Stimulated activated CD4-positive, alpha-beta T cell treated with anti-CD3 and anti-CD28 coated beads, Interleukin-2, amount 100 ng/mL, for 48 hours (primary cell): ENCODE measurements at regions not wholly inside any gene's neighbourhood (a gene's known extent, or its start where the extent isn't known, plus 50 kb on each side); places are given as distances from the start of the nearest gene placed in this dataset.

Experiments
- DNase-seq, 2 donors: peaks; one replicate each; pipeline ENCODE4 v3.0.0-alpha.2; 2020

DNA sequence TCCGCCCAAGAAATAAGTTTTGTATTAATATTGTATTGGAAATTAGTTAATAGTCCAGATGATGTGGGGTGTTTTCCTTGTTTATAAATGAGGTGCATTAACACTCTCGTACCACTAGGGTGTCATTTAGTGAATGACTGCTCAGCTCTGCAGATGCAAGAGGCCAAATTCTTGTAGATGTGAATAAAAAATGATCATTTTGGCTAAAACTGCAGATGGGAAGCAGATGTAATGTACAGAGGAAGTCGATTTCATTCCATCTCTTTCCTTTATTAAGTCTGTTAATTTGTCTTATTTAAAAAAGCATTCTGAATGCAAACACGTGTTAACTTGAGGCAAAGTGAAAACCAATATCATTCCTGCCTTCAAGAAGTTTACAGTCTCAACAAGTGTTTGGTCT, 108.1 kb downstream of the DHX15 start:
- no peak for DNase-seq

DNA sequence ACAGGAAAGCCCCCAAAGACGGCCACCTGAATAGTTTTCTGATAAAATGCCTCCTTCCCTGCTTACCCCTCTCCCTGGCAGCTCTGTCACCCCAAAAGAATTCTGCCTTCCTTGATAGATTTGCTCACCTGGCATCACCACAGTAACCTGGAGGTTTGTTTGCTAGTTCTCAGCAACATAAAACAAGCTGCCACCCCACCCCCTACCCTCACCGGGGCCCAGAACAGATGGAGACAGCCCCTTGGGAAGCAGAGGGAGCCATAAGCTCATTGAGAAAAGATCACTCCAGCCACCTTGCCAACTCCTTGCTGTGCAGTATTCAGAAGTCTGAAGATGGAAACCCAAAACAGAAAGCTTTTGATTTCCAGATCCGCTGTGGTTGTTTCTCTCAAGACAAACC, 108.6 kb downstream of the DHX15 start:
- DNase-seq, result no peak

DNA sequence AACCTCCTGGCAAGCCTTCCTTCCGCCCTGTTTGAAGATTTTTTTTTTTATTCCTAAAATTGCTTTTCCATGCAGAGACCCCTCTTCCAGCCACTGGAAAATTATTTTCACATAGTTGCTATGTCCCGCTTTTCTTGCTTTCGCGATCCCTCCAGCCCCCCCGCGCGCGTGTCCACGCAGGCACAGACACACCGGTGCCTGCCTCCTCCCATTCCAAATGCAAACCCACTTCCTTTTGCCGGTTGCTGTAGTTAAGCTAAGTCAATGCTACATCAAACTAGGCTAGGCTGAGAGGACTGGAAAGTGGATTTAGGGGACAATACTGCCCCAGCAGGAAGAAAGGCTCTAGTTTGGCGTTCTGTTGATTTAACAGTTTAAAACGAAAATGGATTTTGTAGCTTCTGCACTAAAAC, 111.0 kb downstream of the DHX15 start:
- no peak for DNase-seq

DNA sequence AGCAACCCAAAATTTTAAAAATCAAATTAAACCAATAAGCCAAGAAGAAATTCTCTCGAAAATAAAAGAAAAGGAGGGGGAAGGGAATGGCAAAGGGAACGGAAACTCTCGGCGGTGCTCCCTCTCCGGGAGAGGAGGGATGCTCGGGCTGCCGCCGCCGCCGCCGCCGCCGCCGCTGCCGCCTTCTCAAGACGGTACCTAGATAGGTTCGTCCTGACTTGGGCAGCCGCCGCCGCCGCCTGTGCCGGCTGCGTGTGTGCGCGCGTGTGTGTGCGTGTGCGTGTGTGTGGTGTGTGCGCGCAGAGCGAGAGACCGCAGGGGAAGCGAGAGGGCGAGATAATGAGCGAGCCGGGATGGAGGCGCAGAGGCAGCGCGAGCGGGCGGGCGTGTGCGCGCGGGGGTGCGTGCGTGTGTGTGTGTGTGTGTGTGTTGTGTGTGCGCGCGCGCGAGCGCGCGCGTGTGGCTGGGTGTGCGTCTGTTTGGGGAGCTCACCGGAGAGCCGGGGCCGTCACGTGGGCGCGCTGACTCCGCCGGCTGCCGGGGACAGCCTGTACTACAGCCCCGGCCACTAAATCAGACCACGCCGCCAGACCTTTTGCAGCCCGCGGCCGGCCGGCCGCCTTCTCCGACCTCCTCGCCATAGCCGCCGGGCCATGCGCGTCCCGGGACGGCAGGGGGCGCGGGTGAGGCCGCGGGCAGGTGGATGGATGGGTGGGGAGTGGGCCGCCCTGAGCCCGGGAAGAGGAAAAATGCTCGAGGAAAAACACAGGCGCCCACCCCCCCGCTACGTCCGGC, 111.6 kb downstream of the DHX15 start:
- peak; percentile 37 for DNase-seq

DNA sequence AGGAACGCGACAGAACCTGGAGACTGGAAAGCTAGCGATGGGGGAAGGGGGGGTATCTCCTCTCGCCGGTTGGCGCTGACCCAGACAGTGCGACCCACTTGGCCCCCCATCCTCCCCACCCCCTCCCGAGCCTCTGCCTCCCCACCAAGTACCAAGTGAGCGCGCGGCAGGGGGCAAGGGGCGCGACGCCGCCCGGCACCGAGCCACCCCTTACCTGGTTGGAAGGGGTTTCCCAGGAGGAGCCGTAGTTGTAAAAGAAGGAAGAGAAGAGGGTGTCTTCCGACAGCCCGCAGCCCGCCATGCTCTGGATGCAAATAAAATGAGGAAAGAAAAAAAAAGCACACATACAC, 112.2 kb downstream of the DHX15 start:
- no peak for DNase-seq

DNA sequence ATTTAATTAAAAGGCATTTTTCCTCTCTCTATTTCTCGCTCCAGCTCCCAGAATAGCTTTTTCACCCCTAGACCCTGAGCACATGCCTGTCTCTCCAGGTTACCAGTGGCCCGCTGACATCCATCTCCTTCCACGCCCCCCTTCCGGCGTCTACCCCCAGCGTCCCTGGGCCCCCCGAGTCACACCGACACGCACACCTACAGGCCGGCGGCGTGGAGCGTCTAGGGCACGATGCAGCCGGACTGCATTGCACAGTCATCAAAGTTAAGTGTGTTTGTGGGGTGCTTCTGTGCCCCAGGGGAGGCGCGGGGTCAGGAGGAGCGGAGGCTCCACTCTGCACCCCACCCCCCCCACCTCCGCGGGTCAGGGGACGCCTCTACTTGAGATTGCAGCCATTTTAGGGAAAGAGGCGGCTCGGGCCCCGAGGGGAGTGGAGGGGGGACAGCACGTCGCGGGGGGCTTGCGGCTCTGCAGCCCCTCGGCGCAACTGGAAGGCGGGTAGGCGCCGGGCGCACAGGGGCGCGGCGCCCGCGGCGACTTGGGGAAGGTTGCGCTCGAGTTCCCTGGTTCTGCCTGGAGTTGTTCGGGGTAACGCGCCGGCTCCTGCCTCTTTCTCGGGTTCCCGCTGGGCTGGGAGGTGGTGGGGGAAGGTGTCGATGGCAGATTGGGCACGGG, 112.7 kb downstream of the DHX15 start:
- no peak for DNase-seq

DNA sequence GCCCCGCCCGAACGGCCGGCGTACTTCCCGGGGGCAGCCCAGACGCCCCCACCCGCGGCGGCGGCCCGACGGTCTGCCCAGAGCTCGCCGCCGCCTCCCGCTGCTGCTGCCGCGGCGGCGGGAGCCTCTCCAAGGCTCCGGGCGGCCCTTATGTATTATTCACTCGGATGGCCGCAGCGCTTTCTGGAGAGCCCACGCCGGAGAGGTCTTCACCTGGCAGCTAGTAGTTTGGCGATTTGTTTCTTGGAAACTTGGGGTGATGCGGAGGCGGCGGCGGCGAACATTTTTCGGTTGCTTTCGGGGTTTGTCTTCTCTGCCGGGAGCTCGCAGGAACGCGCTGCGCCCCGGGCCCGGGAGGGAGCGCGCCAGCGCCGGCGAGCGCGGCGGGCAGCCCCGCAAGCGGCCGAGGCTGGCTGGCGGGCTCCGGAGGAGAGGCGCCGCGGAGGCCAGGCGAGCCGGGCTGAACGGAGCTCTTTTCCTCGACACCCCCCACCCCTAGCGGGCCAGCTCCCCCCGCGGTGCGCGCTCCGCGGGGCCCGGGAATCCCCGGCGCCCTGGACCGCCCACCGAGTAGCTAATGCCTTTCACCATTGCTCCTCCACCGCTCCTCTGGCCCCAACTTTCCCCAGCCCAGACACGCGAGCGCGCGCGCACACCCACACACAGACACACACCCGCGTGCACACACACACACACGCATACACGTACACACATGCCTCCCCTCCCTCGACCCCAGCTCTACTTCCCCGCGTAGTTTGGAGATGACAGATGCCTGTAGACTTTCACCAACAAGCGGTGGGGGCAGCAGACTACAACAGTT, 113.5 kb downstream of the DHX15 start:
- peak in 1 of 2 donors; percentile 11 for DNase-seq

DNA sequence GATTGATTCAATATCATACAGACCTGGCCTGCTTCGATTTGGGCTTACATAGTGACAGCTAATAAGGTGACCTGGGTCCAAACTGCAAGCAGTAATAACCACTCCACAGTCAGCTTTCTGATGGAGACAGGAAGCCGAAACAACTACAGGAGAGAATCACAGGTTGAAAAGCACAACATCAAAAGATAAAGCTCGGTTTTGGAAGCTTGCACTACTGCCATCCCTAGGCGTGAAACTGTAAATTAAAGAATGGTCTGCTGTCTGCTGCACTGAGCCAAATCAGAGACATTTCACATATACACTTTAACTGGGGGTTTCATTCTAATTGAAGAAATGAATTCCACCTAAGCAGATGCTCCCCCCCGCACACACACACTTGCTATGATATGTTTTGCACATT, 116.3 kb downstream of the DHX15 start:
- no peak for DNase-seq

DNA sequence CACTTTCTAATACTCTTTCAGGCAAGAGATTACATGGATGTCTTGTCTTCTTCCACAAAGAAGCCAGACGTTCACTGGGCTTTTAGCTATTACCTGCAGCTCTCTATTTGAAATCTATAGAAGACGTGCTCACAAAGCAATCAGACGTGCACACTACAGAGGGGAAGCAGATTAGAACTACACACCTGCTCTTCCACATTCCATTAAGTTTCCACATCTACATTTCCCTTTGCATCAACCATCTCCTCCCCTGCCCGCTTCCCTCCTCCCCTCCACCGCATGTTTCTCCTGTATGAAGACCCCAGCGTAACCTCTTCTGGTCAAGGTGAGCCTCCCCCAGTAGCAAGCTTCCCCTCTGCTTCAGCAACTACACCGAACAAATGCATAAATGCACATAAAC, 119.8 kb downstream of the DHX15 start:
- no peak for DNase-seq

DNA sequence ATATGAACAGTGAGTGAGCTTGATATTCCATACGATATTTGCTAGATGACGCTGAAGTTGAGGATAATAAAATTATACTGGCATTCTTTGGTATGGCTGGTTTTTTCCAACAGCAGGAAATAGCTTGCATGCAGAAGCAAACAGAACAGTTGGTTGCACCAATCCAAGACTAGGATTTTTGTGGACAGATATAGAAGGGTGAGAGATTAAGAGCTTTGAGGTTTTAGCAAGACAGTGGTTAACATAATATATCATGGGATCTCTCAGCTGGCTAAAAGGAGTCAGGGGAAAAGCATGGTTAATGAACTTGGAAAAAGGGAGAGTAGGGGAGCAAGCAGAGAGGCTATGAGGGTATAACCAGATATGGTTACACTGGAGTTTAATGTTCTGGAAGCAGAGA, 127.9 kb downstream of the DHX15 start:
- DNase-seq, result no peak

DNA sequence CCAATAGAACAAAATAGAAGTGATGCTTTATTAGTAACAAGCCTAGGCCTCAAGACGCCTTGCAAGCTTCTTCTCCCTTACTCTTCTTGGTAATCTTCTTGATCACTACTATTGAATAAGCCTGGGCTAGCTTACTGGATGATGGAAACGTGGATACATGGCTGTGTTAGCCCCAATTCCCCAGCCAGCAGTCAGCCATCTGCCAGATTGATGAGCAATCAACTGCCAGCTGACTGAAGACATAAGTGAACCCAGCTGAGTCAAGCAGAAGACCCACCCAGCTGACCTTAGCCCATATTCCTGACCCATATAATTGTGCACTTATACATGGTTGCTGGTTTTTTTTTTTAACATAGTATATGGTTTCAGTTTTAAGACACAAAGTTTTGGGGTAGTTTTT, 130.4 kb downstream of the DHX15 start:
- no peak for DNase-seq

DNA sequence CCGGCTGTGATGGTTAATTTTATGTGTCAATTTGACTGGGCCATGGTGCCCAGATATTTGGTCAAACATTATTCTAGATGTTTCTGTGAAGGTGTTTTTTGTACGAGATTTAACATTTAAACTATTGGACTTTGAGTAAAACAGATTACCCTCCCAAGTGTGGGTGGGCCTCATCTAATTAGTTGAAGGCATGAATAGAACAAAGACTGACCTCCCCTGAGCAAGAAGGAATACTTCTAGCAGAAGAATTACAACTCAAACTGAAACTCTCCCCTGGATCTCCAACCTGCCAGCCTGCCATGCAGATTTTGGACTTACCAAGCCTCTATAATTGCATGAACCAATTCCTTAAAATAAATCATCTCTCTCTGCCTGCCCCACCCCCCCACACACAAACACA, 132.5 kb downstream of the DHX15 start:
- DNase-seq, result no peak

DNA sequence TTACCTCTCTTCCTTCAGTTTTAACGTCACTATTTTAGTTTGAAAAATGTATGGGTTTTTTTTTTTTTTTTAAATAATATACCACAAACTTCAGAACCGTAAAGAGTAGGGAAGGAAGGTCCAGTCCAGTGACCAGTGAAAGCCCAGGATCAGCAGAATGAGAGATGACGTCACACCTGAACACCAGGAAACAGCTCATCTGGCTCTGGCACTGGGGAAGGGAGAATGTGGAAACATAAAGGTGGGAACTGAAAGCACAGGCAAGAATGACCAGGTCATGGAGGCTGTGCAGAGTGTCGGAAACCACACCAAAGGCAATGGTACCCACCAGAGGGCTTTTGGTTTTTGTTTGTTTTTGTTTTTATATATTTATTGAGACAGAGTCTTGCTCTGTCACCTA, 141.2 kb downstream of the DHX15 start:
- no peak for DNase-seq

DNA sequence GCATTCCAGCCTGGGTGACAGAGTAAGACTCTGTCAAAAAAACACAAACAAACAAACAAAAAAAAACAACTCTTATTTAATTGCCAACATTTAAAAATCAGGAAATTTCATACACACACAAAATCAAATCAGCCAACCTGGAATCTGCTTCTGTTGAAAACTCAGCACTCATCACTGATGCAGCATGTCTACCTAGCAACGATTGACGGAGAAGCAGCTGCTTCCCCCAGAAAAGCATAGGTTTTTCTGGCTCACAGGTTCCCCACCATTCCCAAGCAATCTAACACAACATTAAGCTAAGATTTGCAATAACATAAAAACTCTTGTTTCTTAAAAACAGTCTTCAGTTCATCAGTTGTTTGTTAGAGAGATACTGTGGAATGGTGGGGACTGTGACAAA, 143.6 kb downstream of the DHX15 start:
- no peak for DNase-seq

DNA sequence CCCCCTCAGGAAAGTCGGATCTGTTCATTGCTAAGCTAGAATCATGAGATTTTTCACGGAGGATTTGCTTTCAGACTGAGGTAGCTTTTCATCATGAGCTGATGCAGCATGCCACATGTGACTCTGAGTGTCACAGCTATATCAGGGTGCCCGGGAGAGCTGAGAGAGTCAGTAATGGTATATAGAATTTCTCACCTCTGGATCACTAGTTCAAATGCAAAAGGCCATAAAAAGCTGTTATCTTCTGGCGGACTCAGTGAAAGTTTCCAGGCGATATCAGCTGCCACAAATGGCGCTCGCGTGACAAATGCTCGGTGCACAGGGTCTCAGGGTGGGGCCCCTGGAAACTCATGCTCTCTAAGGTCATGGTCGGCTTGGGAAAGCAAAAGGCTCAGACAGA, 150.1 kb downstream of the DHX15 start:
- no peak for DNase-seq

DNA sequence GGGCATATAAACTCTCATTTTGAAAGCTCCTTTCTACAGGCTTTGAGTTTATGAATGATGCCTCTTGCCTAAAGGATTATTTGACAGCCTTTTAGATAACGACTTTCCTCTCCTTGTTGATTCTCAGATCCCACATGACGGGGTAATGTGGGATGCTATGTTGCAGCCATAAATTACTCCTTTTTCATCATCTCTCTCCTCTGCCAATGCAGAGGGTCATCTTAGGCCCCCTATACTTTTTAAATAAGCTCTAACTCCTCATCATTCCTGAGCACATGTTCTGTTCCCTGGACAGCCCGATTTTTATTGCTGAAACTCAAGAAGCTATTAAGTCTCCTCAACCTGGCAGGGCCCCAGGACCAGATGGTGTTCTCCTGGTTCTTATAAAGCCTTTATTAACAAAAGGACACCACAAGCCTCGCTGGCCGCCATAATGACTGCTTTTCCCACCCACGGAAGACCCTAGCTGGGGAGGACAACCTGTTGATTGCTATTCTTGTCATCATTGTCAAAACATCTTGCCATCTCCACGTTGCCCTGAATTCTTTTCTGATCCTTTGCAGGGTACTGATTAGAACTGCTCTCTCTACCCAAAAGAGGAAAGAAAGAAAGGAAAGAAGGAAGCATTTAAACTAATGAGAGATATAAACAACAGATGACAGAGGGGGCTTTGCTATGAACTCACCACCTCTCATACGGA, 150.7 kb downstream of the DHX15 start:
- DNase-seq, result no peak

DNA sequence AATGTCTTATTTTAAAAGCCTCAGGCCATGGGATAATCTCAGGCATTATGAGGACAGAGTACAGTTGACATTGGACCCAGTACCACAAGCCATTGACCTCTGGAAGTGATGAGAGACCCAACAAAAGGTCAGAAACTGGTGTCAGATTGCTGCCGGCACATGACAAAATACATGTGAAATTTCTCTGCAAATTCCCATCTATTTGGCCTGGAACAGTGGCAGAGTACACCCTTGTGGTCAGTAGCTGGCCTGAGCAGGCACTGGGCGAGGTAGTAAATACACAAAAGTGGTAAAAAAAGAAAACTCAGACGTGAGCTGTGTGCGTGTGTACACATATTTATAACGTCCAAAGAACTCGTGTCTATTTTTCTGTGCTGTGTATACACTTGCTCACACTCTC, 155.5 kb downstream of the DHX15 start:
- DNase-seq, result no peak

DNA sequence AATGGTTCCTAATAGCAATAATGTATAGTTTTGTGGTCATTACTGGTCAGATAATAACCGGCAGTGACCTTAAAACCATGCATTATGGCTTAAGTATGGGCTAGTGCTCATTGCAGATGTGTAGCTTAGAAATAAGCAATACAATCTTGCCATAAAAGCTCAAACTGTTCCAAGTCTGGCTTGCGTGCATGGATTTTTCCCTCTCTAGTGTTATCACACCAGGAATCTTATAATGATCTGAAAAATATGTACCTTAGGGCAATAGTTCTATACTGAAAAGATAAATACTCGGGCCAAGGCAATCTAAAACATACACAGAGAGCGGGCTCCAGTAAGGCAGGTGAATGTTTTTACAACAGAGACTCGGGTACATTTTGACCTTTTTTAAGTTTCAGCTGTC, 157.8 kb downstream of the DHX15 start:
- no peak for DNase-seq

DNA sequence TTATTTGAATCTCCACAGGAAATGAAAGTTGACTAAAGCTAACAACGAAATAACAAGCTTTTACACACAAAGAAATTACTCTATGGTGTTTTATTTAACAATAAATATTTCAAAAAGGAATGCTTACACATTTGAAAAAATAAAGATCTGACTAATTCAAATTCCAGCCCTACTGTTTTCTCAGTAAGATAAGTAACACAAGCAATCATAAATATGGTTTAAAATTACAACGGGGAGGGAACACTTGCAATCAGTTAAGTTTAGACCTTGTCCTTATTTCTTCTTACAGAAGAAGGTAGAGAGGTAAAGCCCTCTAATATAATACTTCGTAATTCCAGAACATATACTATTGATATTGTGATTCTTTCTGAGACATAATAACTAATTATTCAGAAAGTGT, 158.5 kb downstream of the DHX15 start:
- no peak for DNase-seq

DNA sequence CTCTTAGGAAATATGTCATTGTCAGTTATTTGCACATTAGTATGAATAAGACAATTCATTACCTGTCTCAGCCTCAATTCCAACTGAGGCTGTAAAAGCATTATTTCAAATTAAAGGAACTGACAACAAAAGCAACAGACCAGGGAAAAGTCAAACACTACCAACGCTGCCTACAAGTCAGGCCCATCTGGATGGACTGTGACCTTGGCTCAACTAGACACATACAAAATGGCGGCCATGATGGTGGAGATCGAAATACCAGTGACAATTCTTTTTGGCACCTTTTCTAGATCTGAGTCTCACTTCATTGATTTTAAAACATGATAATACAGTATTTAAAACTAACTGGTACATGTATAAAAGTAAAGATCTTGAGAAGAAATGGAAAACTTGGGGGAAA, 160.7 kb downstream of the DHX15 start:
- no peak for DNase-seq

DNA sequence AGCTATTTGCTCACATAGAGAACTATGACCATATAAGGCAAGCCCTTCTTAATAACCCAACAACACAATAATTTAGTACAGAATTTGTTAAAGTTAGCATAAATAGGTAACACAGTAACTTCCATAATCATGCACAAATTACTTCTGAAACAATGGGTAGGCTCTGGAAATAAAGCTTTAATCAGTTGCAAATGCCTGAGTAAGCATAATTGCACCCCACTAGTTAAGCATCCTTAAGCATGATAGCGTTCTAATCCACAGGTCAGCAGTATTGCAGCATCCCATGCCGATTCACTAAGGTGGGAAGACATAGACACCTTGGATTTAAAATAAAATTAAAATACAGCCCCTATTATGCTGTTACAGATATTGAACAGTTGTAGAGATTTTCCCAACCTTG, 161.7 kb downstream of the DHX15 start:
- DNase-seq, result no peak

DNA sequence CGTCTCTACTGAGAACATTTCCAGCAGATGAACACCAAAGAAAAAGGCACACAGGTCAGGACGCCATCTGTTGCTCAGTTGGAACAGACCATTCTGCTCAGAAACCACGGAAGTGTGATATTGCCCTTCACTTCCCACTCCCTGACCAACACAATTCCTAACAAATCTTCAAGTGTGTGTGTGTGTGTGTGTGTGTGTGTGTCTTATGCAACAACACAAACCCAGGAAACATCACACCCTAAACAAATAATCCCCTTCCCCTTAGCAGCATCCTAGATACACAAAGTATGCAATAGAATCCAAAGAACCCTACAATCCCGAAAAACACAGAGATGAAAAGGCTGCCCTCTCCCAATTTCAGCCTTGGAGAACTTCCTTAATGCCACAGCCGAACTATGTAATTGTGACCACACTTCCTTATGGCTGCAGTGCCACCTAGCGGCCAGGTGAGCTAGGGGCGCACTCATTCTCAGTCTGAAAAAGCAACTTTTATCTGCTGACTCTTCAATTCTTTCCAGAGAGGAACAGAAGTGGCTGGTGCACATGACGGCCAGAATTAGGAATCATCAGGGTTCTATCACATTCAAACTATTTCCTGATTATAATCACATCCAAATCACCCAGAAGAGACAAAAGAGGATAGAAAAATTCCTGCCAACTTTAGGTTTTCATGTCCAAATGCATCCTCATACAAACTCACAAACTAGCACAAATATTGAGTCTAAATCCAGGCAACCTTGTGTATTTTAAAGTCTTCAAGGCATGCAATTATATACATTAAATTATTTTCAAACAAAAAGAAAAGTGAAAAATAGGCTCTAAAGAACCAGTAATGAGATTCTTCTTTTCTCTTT, 164.9 kb downstream of the DHX15 start:
- peak; percentile 69 to 70 for DNase-seq
